Loucy (cell line): ENCODE measurements at regions not wholly inside any gene's neighbourhood (a gene's known extent, or its start where the extent isn't known, plus 50 kb on each side); places are given as distances from the start of the nearest gene placed in this dataset.

Experiments
- CTCF ChIP-seq: fragments of 200-600 bp; sonication (generic); conservative IDR thresholded peaks from 2 replicates; pipeline ENCODE4 v1.5.1; 2014; ENCODE audit warnings: mild to moderate bottlenecking, antibody characterized with exemption, low read length
- EZH2phosphoT487 ChIP-seq: fragments of 200-600 bp; IDR thresholded peaks from 2 replicates; pipeline ENCODE4 v1.6.1; 2018; ENCODE audit warnings: antibody characterized with exemption, mild to moderate bottlenecking, moderate library complexity, borderline replicate concordance

- TF ChIP-seq CTCF (no peak), EZH2phosphoT487 (no peak)
Observed at GRCh38 chr9:33687779-33688178, 107.6 kb upstream of the PRSS3 start.
